HG03025 (cell line): ENCODE measurements at regions not wholly inside any gene's neighbourhood (a gene's known extent, or its start where the extent isn't known, plus 50 kb on each side); places are given as distances from the start of the nearest gene placed in this dataset.

Experiments
- ATAC-seq: cut with Tn5 transposase; IDR thresholded peaks from one replicate; pipeline ENCODE4 v1.9.1; 2021; ENCODE audit warnings: mild to moderate bottlenecking, moderate library complexity; ENCODE audit not compliant: unreplicated experiment, low FRiP score

- peak; percentile 92 for ATAC-seq
These were observed 93.7 kb upstream of the PRDM1 start for GRCh38 chr6:105992315-105992961.

- peak; percentile 25 for ATAC-seq
These were observed 94.4 kb upstream of the PRDM1 start for GRCh38 chr6:105991561-105992314.

- ATAC-seq: no peak
These were observed 96.0 kb upstream of the PRDM1 start for GRCh38 chr6:105990151-105990550.

- no peak for ATAC-seq
These were observed 97.1 kb upstream of the PRDM1 start for GRCh38 chr6:105988812-105989577.

- ATAC-seq: no peak
These were observed 97.8 kb upstream of the PRDM1 start for GRCh38 chr6:105988321-105988720.

- ATAC-seq: no peak
These were observed 98.6 kb upstream of the PRDM1 start for GRCh38 chr6:105987516-105987915.

- no peak for ATAC-seq
These were observed 99.1 kb upstream of the PRDM1 start for GRCh38 chr6:105986998-105987397.

GRCh38 chr6:105985816-105986632, 100.1 kb upstream of the PRDM1 start:
- ATAC-seq: no peak

GRCh38 chr6:105985098-105985815, 100.9 kb upstream of the PRDM1 start:
- no peak for ATAC-seq

- no peak for ATAC-seq
These were observed 102.4 kb upstream of the PRDM1 start for GRCh38 chr6:105983763-105984162.

- no peak for ATAC-seq
These were observed 103.2 kb upstream of the PRDM1 start for GRCh38 chr6:105982761-105983540.

GRCh38 chr6:105981888-105982358, 104.2 kb upstream of the PRDM1 start:
- no peak for ATAC-seq

GRCh38 chr6:105981002-105981887, 104.9 kb upstream of the PRDM1 start:
- ATAC-seq: no peak

- ATAC-seq: no peak
These were observed 107.2 kb upstream of the PRDM1 start for GRCh38 chr6:105978974-105979373.

- ATAC-seq: no peak
These were observed 108.1 kb upstream of the PRDM1 start for GRCh38 chr6:105977934-105978504.

- no peak for ATAC-seq
These were observed 111.2 kb upstream of the PRDM1 start for GRCh38 chr6:105974986-105975385.

- no peak for ATAC-seq
These were observed 113.7 kb upstream of the PRDM1 start for GRCh38 chr6:105972440-105972839.
